HCT116 (cell line): ENCODE measurements at regions not wholly inside any gene's neighbourhood (a gene's known extent, or its start where the extent isn't known, plus 50 kb on each side); places are given as distances from the start of the nearest gene placed in this dataset.

Source experiments
- ATAC-seq: fragments of 200-7000 bp; cut with Tn5 transposase; 2 replicates; pipeline ENCODE4 v1.9.1; 2020; ENCODE audit warnings: mild to moderate bottlenecking, moderate library complexity
- BruUV-seq: library from RNA; stranded (reverse); fragments of 400-500 nt; replicated peaks from 2 replicates; lab custom pipeline; 2021; lab: Mats Ljungman, UMichigan
- CTCF ChIA-PET: fragments of 300-600 bp; sonication (Branson Sonifier 250); formaldehyde crosslinking; loops from one replicate; lab custom pipeline; 2021; ENCODE audit warnings: antibody characterized with exemption; lab: Charles Lee
- POLR2A ChIA-PET: fragments of 300-600, 350-600 bp; sonication (Branson Sonifier 250); formaldehyde crosslinking; loops from one replicate; lab custom pipeline; 2021; ENCODE audit warnings: antibody characterized with exemption; lab: Charles Lee
- RAD21 ChIA-PET, 2 experiments: fragments of 300-600 bp; sonication (Branson Sonifier 250); formaldehyde crosslinking; loops; one replicate each; lab custom pipeline; 2023; ENCODE audit warnings: low total read pairs in 2 of 2; ENCODE audit not compliant: uncharacterized antibody in 2 of 2, unreplicated experiment in 2 of 2, low non-redundant PET in 1 of 2; lab: Charles Lee
- DNase-seq: peaks from one replicate; pipeline ENCODE4 v3.0.0-alpha.2; 2010; ENCODE audit warnings: low read depth, low spot score
- H2AFZ ChIP-seq: fragments of 200-600 bp; shearing (Covaris generic), sonication (generic); 2 replicates; pipeline ENCODE4 v1.6.1; 2017; ENCODE audit warnings: low read depth, mixed run types, mixed read lengths, antibody characterized with exemption, low read length; ENCODE audit not compliant: poor library complexity, severe bottlenecking
- H3K27ac ChIP-seq: 2 replicates; pipeline ENCODE4 v1.5.1; 2012; ENCODE audit warnings: low read depth, low read length
- H3K27me3 ChIP-seq: fragments of 200-600 bp; sonication (generic); 2 replicates; pipeline ENCODE4 v1.6.1; 2016; ENCODE audit warnings: mixed run types, low read length, mixed read lengths; ENCODE audit not compliant: insufficient read depth
- H3K36me3 ChIP-seq, 2 experiments: fragments of 200-500 bp in 1 of 2; fragments of 200-600 bp in 1 of 2; sonication (Bioruptor generic) in 1 of 2; sonication (generic) in 1 of 2; 2 replicates each; pipeline versions ENCODE4 v1.5.1 to v1.6.1; 2014 to 2016; ENCODE audit warnings: low read length in 2 of 2, inconsistent platforms in 1 of 2, mixed read lengths in 1 of 2, mixed run types in 1 of 2; ENCODE audit not compliant: insufficient read depth in 2 of 2, control insufficient read depth in 1 of 2
- H3K4me1 ChIP-seq, 2 experiments: fragments of 200-600 bp in 1 of 2; sonication (generic) in 1 of 2; 2 replicates each; pipeline versions ENCODE4 v1.5.1 to v1.6.1; 2012 to 2017; ENCODE audit warnings: low read length in 2 of 2, inconsistent platforms in 1 of 2, mild to moderate bottlenecking in 1 of 2, mixed read lengths in 1 of 2, mixed run types in 1 of 2, moderate library complexity in 1 of 2; ENCODE audit not compliant: insufficient read depth in 2 of 2, control insufficient read depth in 1 of 2
- H3K4me2 ChIP-seq: fragments of 200-600 bp; sonication (generic); 2 replicates; pipeline ENCODE4 v1.6.1; 2017; ENCODE audit warnings: mixed run types, low read length, mixed read lengths
- H3K4me3 ChIP-seq, 2 experiments: fragments of 200-600 bp in 1 of 2; sonication (generic) in 1 of 2; replicated peaks in 1 of 2; 2 replicates each; pipeline ENCODE4 v1.5.1; 2011 to 2016; ENCODE audit warnings: low read length in 2 of 2, control low read depth in 1 of 2, low read depth in 1 of 2, mild to moderate bottlenecking in 1 of 2, mixed read lengths in 1 of 2, mixed run types in 1 of 2
- H3K79me2 ChIP-seq: fragments of 200-600 bp; sonication (generic); 2 replicates; pipeline ENCODE4 v1.6.1; 2017; ENCODE audit warnings: mild to moderate bottlenecking, mixed run types, low read length, moderate library complexity, mixed read lengths; ENCODE audit not compliant: insufficient read depth
- H3K9ac ChIP-seq: fragments of 200-600 bp; sonication (generic); 2 replicates; pipeline ENCODE4 v1.6.1; 2016; ENCODE audit warnings: low read length, mixed read lengths
- H3K9me2 ChIP-seq: fragments of 200-600 bp; sonication (generic), shearing (Covaris generic); 2 replicates; pipeline ENCODE4 v1.6.1; 2017; ENCODE audit warnings: mixed run types, mild to moderate bottlenecking, moderate library complexity; ENCODE audit not compliant: insufficient read depth
- H3K9me3 ChIP-seq, 2 experiments: fragments of 200-500 bp in 1 of 2; fragments of 200-600 bp in 1 of 2; sonication (Bioruptor generic) in 1 of 2; sonication (generic) in 1 of 2; 2 replicates each; pipeline ENCODE4 v1.6.1; 2014 to 2017; ENCODE audit warnings: low read length in 2 of 2, mixed read lengths in 2 of 2, inconsistent platforms in 1 of 2, low read depth in 1 of 2, mild to moderate bottlenecking in 1 of 2, mixed run types in 1 of 2, moderate library complexity in 1 of 2; ENCODE audit not compliant: control insufficient read depth in 1 of 2, insufficient read depth in 1 of 2
- H4K20me1 ChIP-seq: fragments of 200-600 bp; sonication (generic), shearing (Covaris generic); 2 replicates; pipeline ENCODE4 v1.6.1; 2017; ENCODE audit warnings: mixed run types, mild to moderate bottlenecking, moderate library complexity; ENCODE audit not compliant: insufficient read depth
- CBX3 ChIP-seq: IDR thresholded peaks from 2 replicates; pipeline ENCODE4 v1.6.1; 2012; ENCODE audit warnings: low read depth
- CEBPB ChIP-seq: IDR thresholded peaks from 2 replicates; pipeline ENCODE4 v1.6.1; 2012; ENCODE audit warnings: low read depth
- EZH2 ChIP-seq: fragments of 200-600 bp; sonication (generic); IDR thresholded peaks from 2 replicates; pipeline ENCODE4 v1.6.1; 2017; ENCODE audit warnings: antibody characterized with exemption, mixed run types
- FOSL1 ChIP-seq: IDR thresholded peaks from 2 replicates; pipeline ENCODE4 v1.6.1; 2012; ENCODE audit warnings: low read depth
- JUND ChIP-seq: IDR thresholded peaks from 2 replicates; pipeline ENCODE4 v1.6.1; 2012
- POLR2A ChIP-seq: IDR thresholded peaks from 2 replicates; pipeline ENCODE4 v1.7.0; 2011; ENCODE audit warnings: borderline replicate concordance; ENCODE audit not compliant: insufficient read depth, insufficient read length; ENCODE audit errors: extremely low read depth
- RAD21 ChIP-seq: IDR thresholded peaks from 2 replicates; pipeline ENCODE4 v1.6.1; 2012; ENCODE audit warnings: low read depth, mild to moderate bottlenecking
- SIN3A ChIP-seq: IDR thresholded peaks from 2 replicates; pipeline ENCODE4 v1.6.1; 2012; ENCODE audit warnings: low read depth
- SRF ChIP-seq: IDR thresholded peaks from 2 replicates; pipeline ENCODE4 v1.6.1; 2012; ENCODE audit warnings: low read depth
- ZFX ChIP-seq: fragments of 450-650 bp; IDR thresholded peaks from 2 replicates; pipeline ENCODE4 v1.6.1; 2017
- intact Hi-C: fragments of 100-400 bp; cut with micrococcal nuclease; formaldehyde crosslinking; loops from 2 replicates; pipeline ENCODE4 v1.10.0; 2022
- TF ChIP-seq, protein P1 (sequence below): IDR thresholded peaks from 2 replicates; pipeline ENCODE4 v1.6.1; 2011; ENCODE audit warnings: mild to moderate bottlenecking, low read length, moderate library complexity; ENCODE audit not compliant: insufficient replicate concordance; ENCODE audit errors: extremely low read depth
- TF ChIP-seq, protein P2 (sequence below), 3 experiments: fragments of 200-600 bp in 1 of 3; sonication (generic) in 1 of 3; IDR thresholded peaks in 2 of 3; conservative IDR thresholded peaks in 1 of 3; 2 replicates each; pipeline ENCODE4 v1.5.1; 2012 to 2017; ENCODE audit warnings: low read depth in 2 of 3, low read length in 2 of 3, antibody characterized with exemption in 1 of 3, borderline replicate concordance in 1 of 3, control low read depth in 1 of 3, mild to moderate bottlenecking in 1 of 3, mixed read lengths in 1 of 3, mixed run types in 1 of 3, moderate library complexity in 1 of 3; ENCODE audit not compliant: insufficient read depth in 1 of 3

DNA sequence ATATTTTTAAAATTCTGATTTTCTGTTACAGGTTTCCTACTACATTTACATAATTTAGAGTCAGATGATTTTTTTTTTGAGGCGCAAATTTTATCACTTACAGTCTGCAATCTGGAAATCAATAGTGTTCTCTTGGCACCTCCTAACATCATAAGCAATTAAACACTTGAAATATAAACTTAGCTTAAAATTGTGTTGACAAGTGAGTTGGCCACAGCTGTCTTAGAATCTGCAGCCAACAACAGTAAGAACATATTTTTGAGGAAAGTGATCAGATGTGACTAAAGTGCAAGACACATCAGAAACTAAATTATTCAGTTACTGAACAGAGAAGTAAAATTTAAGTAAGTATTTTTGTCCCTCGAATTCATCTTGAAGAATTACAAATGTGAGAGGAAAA lies 726.7 kb upstream of the LRATD1 start:
- CTCF ChIA-PET, result no interaction called here
- no peak for TF ChIP-seq CBX3
- TF ChIP-seq ZFX, result no peak
- no peak for TF ChIP-seq EZH2
- TF ChIP-seq, protein P1, sequence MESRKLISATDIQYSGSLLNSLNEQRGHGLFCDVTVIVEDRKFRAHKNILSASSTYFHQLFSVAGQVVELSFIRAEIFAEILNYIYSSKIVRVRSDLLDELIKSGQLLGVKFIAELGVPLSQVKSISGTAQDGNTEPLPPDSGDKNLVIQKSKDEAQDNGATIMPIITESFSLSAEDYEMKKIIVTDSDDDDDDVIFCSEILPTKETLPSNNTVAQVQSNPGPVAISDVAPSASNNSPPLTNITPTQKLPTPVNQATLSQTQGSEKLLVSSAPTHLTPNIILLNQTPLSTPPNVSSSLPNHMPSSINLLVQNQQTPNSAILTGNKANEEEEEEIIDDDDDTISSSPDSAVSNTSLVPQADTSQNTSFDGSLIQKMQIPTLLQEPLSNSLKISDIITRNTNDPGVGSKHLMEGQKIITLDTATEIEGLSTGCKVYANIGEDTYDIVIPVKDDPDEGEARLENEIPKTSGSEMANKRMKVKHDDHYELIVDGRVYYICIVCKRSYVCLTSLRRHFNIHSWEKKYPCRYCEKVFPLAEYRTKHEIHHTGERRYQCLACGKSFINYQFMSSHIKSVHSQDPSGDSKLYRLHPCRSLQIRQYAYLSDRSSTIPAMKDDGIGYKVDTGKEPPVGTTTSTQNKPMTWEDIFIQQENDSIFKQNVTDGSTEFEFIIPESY, result no peak
- TF ChIP-seq, protein P2, sequence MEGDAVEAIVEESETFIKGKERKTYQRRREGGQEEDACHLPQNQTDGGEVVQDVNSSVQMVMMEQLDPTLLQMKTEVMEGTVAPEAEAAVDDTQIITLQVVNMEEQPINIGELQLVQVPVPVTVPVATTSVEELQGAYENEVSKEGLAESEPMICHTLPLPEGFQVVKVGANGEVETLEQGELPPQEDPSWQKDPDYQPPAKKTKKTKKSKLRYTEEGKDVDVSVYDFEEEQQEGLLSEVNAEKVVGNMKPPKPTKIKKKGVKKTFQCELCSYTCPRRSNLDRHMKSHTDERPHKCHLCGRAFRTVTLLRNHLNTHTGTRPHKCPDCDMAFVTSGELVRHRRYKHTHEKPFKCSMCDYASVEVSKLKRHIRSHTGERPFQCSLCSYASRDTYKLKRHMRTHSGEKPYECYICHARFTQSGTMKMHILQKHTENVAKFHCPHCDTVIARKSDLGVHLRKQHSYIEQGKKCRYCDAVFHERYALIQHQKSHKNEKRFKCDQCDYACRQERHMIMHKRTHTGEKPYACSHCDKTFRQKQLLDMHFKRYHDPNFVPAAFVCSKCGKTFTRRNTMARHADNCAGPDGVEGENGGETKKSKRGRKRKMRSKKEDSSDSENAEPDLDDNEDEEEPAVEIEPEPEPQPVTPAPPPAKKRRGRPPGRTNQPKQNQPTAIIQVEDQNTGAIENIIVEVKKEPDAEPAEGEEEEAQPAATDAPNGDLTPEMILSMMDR (IDR thresholded peaks at IDR 0.05 in 2 of 3, conservative IDR thresholded peaks at IDR 0.05 in 1 of 3; ENCODE audit: borderline replicate concordance in 1 of 3, insufficient read depth in 1 of 3, low read depth in 2 of 3, low read length in 2 of 3), result no peak
- TF ChIP-seq RAD21, result no peak
- TF ChIP-seq SIN3A, result no peak
- TF ChIP-seq JUND, result no peak
- TF ChIP-seq FOSL1, result no peak
- no peak for TF ChIP-seq POLR2A
- no peak for TF ChIP-seq SRF
- TF ChIP-seq CEBPB, result no peak
- BruUV-seq, result no TSS peak
- ATAC-seq (no peak), DNase-seq (no peak)
- no peak overlapping the region for H3K4me3 ChIP-seq
- no peaks in the 10 kb centered on the region for H3K9me2 ChIP-seq
- RAD21 ChIA-PET, result no interaction called here
- no peaks in the 10 kb centered on the region for H3K4me1 ChIP-seq
- no peaks in the 10 kb centered on the region for H3K36me3 ChIP-seq
- no peaks in the 10 kb centered on the region for H3K27me3 ChIP-seq
- no peak overlapping the region for H3K4me2 ChIP-seq
- H2AFZ ChIP-seq, result no peak overlapping the region
- POLR2A ChIA-PET, result no interaction called here
- no peaks in the 10 kb centered on the region for H3K79me2 ChIP-seq
- no peak overlapping the region for H3K9ac ChIP-seq
- H3K9me3 ChIP-seq, result peaks cover 0 to 15% of the 10 kb centered on the region in 2 experiments; a peak in 3 of 4 replicates
- no peaks in the 10 kb centered on the region for H4K20me1 ChIP-seq
- no peak overlapping the region for H3K27ac ChIP-seq
- intact Hi-C loops, result no loop called here
